ENCODE measurements at regions not wholly inside any gene's neighbourhood (a gene's known extent, or its start where the extent isn't known, plus 50 kb on each side); places are given as distances from the start of the nearest gene placed in this dataset.

DNA sequence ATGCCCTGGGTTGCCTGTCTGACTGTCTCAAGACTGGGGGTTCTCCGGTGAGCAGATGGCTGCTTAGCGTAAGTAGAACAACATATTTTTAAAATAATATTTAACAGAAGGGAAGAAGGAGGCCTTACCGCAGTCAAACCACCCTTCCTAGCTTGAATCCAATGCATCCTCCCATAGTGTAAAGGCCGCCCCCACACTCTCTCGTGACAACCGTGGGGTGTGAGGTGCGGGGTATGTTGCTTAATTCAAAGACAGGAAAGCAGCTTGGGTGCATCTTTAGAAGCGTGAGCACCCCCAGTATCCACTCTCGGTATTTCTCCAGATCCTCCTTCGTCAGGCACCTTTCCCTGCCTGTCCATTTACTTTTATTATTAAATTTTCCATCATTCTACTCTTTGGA is 501.2 kb upstream of the CDH4 start:
- peaks cover 7% of the 10 kb centered on the region for H3K27me3 Mint-ChIP-seq (ENCODE audit: unreplicated experiment)
- no peak overlapping the region for H3K4me3 Mint-ChIP-seq (ENCODE audit: unreplicated experiment)
- no peak for TF ChIP-seq CTCF (IDR thresholded peaks at IDR 0.05; ENCODE audit: partially characterized antibody, unreplicated experiment)
- peaks cover 5% of the 10 kb centered on the region for H3K36me3 Mint-ChIP-seq (ENCODE audit: unreplicated experiment)
- peaks cover 4% of the 10 kb centered on the region for H3K4me1 Mint-ChIP-seq (ENCODE audit: low read depth, unreplicated experiment)
- no peak overlapping the region for H3K27ac Mint-ChIP-seq (ENCODE audit: unreplicated experiment)
- DNase-seq = no peak
- peaks cover 2% of the 10 kb centered on the region for H3K9me3 Mint-ChIP-seq (ENCODE audit: unreplicated experiment)

DNA sequence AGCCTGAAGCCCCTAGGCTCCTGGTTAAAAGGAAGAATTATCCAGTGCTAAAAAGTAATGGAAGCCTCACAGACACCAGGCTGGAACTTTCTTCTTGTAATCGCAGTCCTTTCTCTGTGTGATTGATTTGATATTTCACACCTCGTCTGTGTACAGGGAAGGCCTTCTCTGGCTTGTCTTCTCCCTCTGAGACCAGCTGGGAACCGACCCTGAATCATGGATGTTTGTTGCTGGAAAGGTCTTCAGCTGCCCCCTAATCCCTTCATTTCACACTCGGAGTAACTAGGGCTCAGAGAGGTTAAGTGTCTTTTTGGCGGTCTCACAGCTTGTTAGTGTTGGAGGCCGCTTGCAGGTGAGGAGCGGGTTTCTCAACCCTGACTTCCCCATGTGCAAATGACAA is 500.2 kb upstream of the CDH4 start:
- TF ChIP-seq CTCF (IDR thresholded peaks at IDR 0.05; ENCODE audit: partially characterized antibody, unreplicated experiment) = no peak
- no peak for DNase-seq
- Mint-ChIP-seq H3K4me1 (ENCODE audit: low read depth, unreplicated experiment) (peaks cover 4% of the 10 kb centered on the region), H3K36me3 (ENCODE audit: unreplicated experiment) (peaks cover 5% of the 10 kb centered on the region), H3K4me3 (ENCODE audit: unreplicated experiment) (no peak overlapping the region), H3K9me3 (ENCODE audit: unreplicated experiment) (peaks cover 2% of the 10 kb centered on the region), H3K27ac (ENCODE audit: unreplicated experiment) (no peak overlapping the region), H3K27me3 (ENCODE audit: unreplicated experiment) (peaks cover 7% of the 10 kb centered on the region)

DNA sequence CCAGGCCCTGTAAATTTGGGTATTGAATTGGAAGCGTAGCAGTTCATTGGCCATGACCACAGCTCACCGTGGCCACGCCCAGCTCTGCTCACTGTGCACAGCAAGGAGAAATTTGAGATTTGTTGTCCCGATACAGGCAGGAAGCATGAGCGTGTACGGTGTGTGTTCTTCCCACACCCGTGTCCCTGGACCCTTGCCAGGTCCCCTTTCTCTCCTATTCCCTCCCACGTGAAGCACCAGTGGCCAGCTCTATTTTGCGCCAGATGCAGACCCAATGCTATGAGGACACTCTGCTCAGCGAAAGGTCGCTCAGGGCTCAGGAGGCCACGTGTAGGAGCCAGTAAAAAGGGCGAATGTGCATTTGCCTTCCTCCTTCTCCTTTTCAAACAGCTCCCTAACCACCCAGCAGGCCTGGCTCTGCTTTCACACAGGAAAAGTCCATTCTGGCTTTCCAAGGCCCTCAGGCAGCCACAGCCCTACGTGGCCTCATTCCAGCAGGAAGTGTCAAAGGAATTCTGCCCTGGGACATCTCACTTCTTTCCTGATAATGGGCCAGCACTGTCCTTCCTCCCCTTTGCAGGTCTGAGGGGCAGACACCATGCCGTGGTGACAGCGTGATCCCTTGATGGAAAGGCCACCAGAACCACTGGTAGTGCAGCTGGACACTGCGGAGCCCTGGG is 499.2 kb upstream of the CDH4 start:
- TF ChIP-seq CTCF (IDR thresholded peaks at IDR 0.05; ENCODE audit: partially characterized antibody, unreplicated experiment) = no peak
- Mint-ChIP-seq H3K36me3 (ENCODE audit: unreplicated experiment) (peaks cover 5% of the 10 kb centered on the region), H3K27me3 (ENCODE audit: unreplicated experiment) (peaks cover 7% of the 10 kb centered on the region), H3K9me3 (ENCODE audit: unreplicated experiment) (peaks cover 2% of the 10 kb centered on the region), H3K27ac (ENCODE audit: unreplicated experiment) (no peak overlapping the region), H3K4me3 (ENCODE audit: unreplicated experiment) (no peak overlapping the region), H3K4me1 (ENCODE audit: low read depth, unreplicated experiment) (no peaks in the 10 kb centered on the region)
- no peak for DNase-seq

- no peak for DNase-seq
- H3K36me3 Mint-ChIP-seq (ENCODE audit: unreplicated experiment) = peaks cover 4% of the 10 kb centered on the region
- H3K27ac Mint-ChIP-seq (ENCODE audit: unreplicated experiment) = no peak overlapping the region
- TF ChIP-seq CTCF (IDR thresholded peaks at IDR 0.05; ENCODE audit: partially characterized antibody, unreplicated experiment) = no peak
- no peak overlapping the region for H3K4me3 Mint-ChIP-seq (ENCODE audit: unreplicated experiment)
- H3K4me1 Mint-ChIP-seq (ENCODE audit: low read depth, unreplicated experiment) = no peaks in the 10 kb centered on the region
- peaks cover 2% of the 10 kb centered on the region for H3K9me3 Mint-ChIP-seq (ENCODE audit: unreplicated experiment)
- H3K27me3 Mint-ChIP-seq (ENCODE audit: unreplicated experiment) = peaks cover 5% of the 10 kb centered on the region
Measured at GRCh38 chr20:60754856-60755255, 497.2 kb upstream of the CDH4 start.

- TF ChIP-seq CTCF (IDR thresholded peaks at IDR 0.05; ENCODE audit: partially characterized antibody, unreplicated experiment) = no peak
- DNase-seq = no peak
- Mint-ChIP-seq H3K27ac (ENCODE audit: unreplicated experiment) (no peak overlapping the region), H3K36me3 (ENCODE audit: unreplicated experiment) (no peaks in the 10 kb centered on the region), H3K4me1 (ENCODE audit: low read depth, unreplicated experiment) (no peaks in the 10 kb centered on the region), H3K4me3 (ENCODE audit: unreplicated experiment) (no peak overlapping the region), H3K27me3 (ENCODE audit: unreplicated experiment) (no peaks in the 10 kb centered on the region), H3K9me3 (ENCODE audit: unreplicated experiment) (no peaks in the 10 kb centered on the region)
Measured at GRCh38 chr20:60759651-60760050, 492.4 kb upstream of the CDH4 start.
